NCI-H748 (cell line): ENCODE measurements at regions not wholly inside any gene's neighbourhood (a gene's known extent, or its start where the extent isn't known, plus 50 kb on each side); places are given as distances from the start of the nearest gene placed in this dataset.
A peak's percentile ranks its signal among the peaks of the same experiment; 100 is the strongest.

Experiments
- DNase-seq: peaks from one replicate; lab custom pipeline; 2025; ENCODE audit not compliant: unreplicated experiment; lab: John Stamatoyannopoulos, UW

GRCh38 chr20:58162986-58163385 is 65.5 kb downstream of the ANKRD60 start:
- DNase-seq = no peak

- no peak for DNase-seq
Measured at GRCh38 chr20:58161192-58161591, 67.3 kb downstream of the ANKRD60 start.

DNA sequence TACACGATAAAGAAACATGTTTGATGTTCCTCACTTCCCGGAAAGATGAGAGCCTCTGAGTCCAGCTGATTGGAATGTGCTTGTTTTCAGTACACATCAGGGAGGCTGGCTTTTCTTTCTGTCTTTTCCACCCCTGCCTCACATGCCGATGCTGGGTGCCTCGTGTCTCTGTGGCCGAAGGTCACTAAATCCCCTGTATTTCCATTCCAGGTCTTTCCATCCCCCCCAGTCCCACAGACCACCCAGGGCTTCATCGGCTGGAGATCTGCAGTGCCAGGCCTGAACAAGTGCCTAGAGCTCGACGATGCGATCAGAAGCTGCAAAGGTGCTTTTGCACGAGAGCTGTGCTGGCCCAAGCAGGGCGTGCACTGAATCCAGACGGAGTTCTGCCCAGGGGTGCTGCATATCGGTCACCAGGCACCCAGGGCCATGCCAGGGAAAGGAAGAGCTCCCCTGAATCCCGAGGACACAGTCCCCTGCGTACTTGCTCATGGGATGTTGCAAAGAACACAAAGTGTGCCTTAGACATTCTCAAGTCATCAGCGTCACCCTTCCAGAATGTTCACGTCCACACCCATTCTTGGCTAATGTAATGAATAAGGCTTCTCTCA is 67.9 kb downstream of the ANKRD60 start:
- no peak for DNase-seq

- DNase-seq = no peak
Measured at GRCh38 chr20:58155148-58155925, 73.1 kb downstream of the ANKRD60 start.

DNA sequence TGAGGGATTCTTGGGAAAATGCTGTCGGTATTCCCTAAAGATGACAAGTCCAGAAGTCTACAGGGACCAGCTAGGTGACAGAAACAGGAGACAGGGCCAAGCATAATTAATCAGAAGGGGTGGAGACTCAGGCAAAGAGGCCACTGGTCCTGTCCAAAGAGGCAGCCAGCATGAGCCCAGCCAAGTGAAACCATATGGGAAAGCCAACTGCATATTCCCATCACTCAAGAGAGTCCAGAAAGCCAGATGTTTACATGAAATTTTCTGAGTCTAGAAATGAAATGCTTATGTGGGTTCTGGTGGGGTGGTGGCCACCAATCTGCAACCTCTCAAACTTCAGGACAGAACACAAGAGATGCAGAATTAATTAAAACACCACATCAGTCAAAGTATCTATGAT is 74.3 kb downstream of the ANKRD60 start:
- DNase-seq = no peak

- no peak for DNase-seq
Measured at GRCh38 chr20:58153121-58153520, 75.3 kb downstream of the ANKRD60 start.

DNA sequence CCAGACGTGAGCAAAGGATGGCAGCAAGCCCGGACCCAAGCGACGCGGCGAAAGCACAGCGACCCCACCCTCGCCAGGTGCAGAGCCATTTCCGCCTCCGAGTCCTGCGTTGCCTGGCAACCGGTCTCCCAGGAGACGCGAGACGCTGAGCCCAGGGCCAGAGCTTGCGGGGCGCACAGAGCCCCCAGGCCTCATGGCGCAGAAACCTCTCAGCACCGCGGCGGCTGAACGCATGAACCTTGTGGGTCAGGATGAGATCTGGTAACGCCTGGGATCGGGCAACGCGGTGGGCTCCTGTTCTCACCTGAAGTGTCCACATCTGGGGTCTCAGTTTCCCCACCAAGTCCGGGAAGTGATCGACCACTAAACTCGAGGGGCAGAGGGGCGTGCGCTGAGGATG is 77.7 kb downstream of the ANKRD60 start:
- DNase-seq = peak; percentile 95

GRCh38 chr20:58149437-58150091 is 78.9 kb downstream of the ANKRD60 start:
- no peak for DNase-seq

- DNase-seq = no peak
Measured at GRCh38 chr20:58148891-58149290, 79.6 kb downstream of the ANKRD60 start.

DNA sequence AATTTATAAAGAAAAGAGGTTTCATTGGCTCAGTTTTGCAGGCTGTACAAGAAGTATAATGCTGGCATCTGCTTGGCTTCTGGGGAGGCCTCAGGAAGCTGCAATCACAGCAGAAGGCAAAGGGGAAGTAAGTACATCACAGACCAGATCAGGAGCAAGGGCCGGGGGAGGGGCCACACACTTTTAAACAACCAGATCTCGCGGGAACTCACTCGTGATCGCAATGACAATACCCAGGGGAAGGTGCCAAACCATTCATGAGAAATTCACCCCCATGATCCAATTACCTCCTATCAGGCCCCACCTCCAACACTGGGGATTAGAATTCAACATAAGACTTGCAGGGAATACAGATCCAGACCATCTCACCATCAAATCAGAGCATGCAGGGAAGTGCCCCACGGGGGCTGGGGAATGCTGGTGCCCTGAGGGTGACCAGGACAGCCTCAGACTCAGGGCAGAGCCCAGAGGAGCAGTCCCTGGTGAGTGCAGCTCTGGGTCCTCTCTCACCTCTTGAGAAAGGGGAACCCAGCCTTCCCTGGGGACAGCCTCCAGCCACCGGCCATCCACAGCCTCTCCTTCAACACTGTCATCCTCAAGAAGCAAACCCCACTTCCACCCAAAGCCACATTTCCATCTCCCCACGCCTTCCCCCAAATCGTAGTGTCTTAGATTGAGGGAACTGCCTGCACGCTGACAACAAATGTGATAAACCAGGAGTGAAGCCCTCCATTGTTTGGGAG is 80.7 kb downstream of the ANKRD60 start:
- no peak for DNase-seq

DNA sequence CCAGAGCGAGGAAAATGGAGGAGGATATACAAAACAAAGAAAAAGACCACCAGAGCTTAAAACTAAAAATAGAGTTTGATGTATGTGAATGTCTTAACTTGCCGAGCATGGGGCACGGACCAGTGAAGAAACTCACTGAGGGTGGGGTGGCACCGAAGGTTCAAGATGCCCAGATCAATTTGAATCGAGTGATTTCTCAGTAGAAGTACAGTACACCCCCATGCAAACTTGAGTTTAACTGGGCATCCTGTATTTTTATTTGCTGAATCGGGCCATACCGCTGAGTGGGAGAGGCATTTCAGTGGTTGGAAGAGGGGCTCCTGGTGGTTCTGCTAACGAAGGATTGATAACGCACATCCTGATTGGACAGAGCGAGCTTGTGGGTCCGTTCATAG is 81.7 kb downstream of the ANKRD60 start:
- DNase-seq = no peak

DNA sequence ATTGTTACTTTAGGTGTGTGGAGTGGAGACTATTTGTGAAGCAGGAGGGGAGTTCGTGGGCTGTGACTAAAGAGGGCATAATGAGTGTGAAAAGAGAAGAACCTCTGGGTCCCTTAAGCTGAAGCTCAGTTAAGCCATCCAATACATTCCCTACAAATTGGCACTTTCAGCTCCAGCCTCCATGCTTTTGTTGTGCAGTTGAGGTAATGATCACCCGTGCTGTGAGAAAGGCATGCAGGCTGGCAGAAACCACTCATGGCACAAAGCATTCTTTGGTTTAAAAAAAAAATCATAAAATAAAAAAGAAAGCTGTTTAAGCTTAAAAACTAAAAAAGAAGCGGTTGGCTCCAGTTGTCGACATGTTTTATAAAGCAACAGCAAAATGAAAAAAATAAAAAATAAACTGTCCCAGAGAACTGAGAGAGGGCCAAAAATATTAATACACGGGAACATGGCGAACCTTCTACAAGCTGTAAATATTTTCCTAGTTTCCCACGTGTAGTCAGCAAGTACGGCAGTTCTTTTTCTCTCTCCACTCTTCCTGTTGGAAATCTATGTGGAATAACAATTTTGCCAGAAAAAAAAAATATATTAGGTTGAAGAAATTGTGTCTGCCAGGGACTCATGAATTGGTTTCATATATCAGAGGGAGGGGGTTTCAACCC is 82.2 kb downstream of the ANKRD60 start:
- DNase-seq = no peak

DNA sequence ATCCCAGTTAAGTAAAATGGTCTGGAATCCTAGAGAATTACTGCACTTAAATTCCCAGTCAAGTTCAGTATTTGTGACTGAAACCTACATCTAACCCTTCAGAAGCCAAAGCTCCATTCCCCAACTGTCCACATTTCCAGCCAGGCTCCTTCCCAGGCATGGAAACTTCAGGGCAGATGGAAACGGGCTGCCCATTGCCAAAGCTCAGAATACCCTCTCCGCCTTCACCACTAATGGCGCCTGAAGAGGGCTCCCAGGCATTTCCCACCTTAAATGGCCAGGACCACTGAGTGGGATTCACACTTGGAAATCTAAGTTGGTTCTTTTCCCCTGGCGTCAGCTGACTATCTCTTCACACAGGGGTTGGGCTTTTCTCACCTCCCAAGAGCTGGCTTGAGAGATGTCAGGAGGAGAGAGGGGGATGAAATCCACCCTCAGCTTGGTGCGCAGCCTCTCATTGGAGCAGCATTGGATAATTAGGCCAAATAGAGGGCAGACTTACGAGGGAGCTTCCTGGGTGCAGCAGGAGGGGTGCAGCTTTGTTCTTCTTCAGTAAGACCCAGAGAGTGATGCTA is 82.9 kb downstream of the ANKRD60 start:
- no peak for DNase-seq

GRCh38 chr20:58144096-58144495 is 84.4 kb downstream of the ANKRD60 start:
- DNase-seq = no peak

DNA sequence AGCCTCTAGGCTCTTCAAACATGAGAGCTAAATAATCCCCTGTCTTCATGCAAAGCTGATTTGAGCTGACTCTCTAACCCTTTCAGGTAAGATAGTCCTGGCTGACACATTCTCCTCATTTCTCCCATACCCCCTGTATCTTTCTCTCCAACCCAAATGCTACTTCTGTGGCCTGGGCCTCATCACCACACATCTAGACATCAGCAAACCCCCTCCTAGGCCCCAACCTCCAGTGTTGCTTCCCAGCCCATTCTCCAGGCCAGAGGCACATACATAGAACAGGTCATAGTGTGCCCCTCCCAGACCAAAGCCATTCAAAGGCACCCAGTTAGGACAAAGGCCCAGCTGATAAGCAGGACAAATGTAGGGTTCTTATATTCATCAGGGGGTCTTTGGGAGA is 84.9 kb downstream of the ANKRD60 start:
- no peak for DNase-seq

DNA sequence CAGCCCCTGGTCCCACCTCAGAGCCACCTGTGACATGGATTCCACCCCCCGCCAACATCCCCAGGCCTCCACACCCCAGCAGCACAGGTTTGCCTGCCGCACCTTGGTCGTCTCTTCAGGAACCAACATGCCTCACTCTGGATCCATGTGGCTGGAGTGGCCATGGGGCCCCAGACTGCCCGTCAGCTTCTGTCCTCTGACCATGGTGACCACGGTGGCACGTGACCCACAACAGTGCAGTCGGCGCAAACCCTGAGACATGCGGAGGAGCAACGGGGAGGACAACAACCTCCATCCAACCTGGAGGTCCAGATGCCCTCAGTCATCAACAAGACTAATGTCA is 85.6 kb downstream of the ANKRD60 start:
- DNase-seq = no peak

DNA sequence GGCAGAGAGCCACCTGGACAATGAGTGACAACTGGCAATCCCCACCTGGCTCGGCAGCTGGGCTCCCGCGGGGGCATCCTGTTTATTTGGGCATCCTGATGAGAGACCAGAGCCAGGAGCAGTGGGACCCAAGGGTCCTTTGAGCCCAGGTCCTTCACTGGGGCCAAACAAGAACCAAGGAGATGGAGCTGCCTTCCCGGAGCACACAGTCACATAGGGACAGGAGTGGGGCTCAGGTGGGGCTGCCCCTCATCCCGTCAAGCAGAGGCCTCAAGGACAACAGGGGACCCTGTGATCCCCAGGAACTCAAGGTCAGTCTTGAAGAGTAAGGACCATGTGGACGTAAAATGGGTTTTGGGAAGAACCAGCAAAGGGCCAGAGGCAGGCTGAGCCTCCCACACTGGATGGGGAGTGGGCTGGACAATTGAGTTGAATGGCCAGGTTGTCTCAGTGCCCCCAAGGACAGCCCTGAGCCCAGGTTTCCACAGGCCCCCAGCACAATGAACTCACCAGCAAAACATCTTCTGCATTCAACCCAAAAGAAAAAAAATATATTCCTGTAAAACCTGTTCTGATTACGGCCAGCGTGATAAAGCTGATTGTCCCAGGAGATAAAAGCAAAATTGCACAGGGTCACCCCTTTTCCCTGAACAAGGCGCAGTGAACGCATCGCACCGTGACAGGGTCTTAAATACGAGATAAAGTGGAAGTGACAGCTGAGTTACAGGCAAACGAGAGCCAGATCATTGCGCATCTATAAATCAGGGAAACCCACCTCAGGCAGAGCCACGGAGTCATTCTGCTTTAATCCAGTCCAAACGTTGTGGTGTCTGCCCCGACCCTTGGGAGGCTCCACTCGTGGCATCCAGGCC is 86.2 kb downstream of the ANKRD60 start:
- DNase-seq = no peak

- no peak for DNase-seq
Measured at GRCh38 chr20:58141496-58141895, 87.0 kb downstream of the ANKRD60 start.

GRCh38 chr20:58140787-58141425 is 87.5 kb downstream of the ANKRD60 start:
- peak; percentile 38 for DNase-seq
